ENCODE measurements at regions not wholly inside any gene's neighbourhood (a gene's known extent, or its start where the extent isn't known, plus 50 kb on each side); places are given as distances from the start of the nearest gene placed in this dataset.

GRCh38 chr2:107218208-107218607 is 332.2 kb upstream of the ST6GAL2 start:
- TF ChIP-seq CTCF (IDR thresholded peaks at IDR 0.05; ENCODE audit: insufficient read depth, low read length): no peak
- TF ChIP-seq POLR2AphosphoS5 (IDR thresholded peaks at IDR 0.05; ENCODE audit: low read depth): no peak

Data from HL-60 (cell line).